Endothelial cell of umbilical vein (primary cell): ENCODE measurements at regions not wholly inside any gene's neighbourhood (a gene's known extent, or its start where the extent isn't known, plus 50 kb on each side); places are given as distances from the start of the nearest gene placed in this dataset.

Source experiments
- BruUV-seq: library from RNA; stranded (reverse); fragments of 400-500 nt; replicated peaks from 2 replicates; lab custom pipeline; 2021; lab: Mats Ljungman, UMichigan
- CTCF ChIA-PET: fragments of 300-600, 350-600 bp; sonication (Branson Sonifier 250); formaldehyde crosslinking; loops from one replicate; lab custom pipeline; 2021; ENCODE audit warnings: antibody characterized with exemption, inconsistent platforms; lab: Charles Lee
- POLR2A ChIA-PET: fragments of 300-600, 350-600 bp; sonication (Branson Sonifier 250); formaldehyde crosslinking; loops from one replicate; lab custom pipeline; 2021; ENCODE audit warnings: antibody characterized with exemption, inconsistent platforms; lab: Charles Lee
- DNase-seq: peaks from one replicate; pipeline ENCODE4 v3.0.0-alpha.2; 2011; ENCODE audit warnings: low read depth, low spot score
- FAIRE-seq: peaks from 2 replicates; lab custom pipeline; 2011; peaks lifted over from hg19 to GRCh38; lab: Jason Lieb, UNC
- H2AFZ ChIP-seq: 2 replicates; pipeline ENCODE4 v1.6.0; 2012; ENCODE audit warnings: low read depth, low read length, control low read depth, inconsistent platforms
- H3K27ac ChIP-seq: 2 replicates; pipeline ENCODE4 v1.5.1; 2011; ENCODE audit warnings: low read depth, mild to moderate bottlenecking, control low read depth, low read length, moderate library complexity; ENCODE audit not compliant: insufficient read depth
- H3K27me3 ChIP-seq, 2 experiments: 2 replicates each; pipeline versions ENCODE4 v1.6.0 to v1.6.1; 2011; ENCODE audit warnings: low read length in 2 of 2, mixed read lengths in 1 of 2; ENCODE audit not compliant: control insufficient read depth in 2 of 2, insufficient read depth in 2 of 2
- H3K36me3 ChIP-seq, 2 experiments: 2 replicates in 1 of 2; 3 replicates in 1 of 2; pipeline ENCODE4 v1.5.1; 2011; ENCODE audit warnings: low read length in 2 of 2, mild to moderate bottlenecking in 1 of 2, moderate library complexity in 1 of 2; ENCODE audit not compliant: control insufficient read depth in 2 of 2, insufficient read depth in 2 of 2; ENCODE audit errors: extremely low read depth in 1 of 2
- H3K4me1 ChIP-seq: 3 replicates; pipeline ENCODE4 v1.5.1; 2011; ENCODE audit warnings: mild to moderate bottlenecking, low read length; ENCODE audit not compliant: control insufficient read depth, insufficient read depth; ENCODE audit errors: extremely low read depth
- H3K4me2 ChIP-seq: 2 replicates; pipeline ENCODE4 v1.6.1; 2011; ENCODE audit warnings: low read length, control low read depth, mixed read lengths; ENCODE audit not compliant: insufficient read depth
- H3K4me3 ChIP-seq, 3 experiments: fragments of 200-600 bp in 1 of 3; sonication (generic), shearing (Covaris generic) in 1 of 3; replicated peaks in 1 of 3; 2 replicates each; pipeline ENCODE4 v1.5.1; 2011 to 2016; ENCODE audit warnings: control low read depth in 3 of 3, low read length in 3 of 3, mild to moderate bottlenecking in 2 of 3, inconsistent platforms in 1 of 3, low read depth in 1 of 3, moderate library complexity in 1 of 3; ENCODE audit not compliant: insufficient read depth in 1 of 3
- H3K79me2 ChIP-seq: 2 replicates; pipeline ENCODE4 v1.6.0; 2012; ENCODE audit warnings: low read length, inconsistent platforms; ENCODE audit not compliant: control insufficient read depth, insufficient read depth
- H3K9ac ChIP-seq: replicated peaks from 2 replicates; pipeline ENCODE3; 2011; ENCODE audit warnings: low read length, control low read depth; ENCODE audit not compliant: insufficient read depth; ENCODE audit errors: extremely low read depth
- H3K9me1 ChIP-seq: replicated peaks from 3 replicates; pipeline ENCODE4 v1.6.0; 2011; ENCODE audit warnings: mild to moderate bottlenecking, low read length; ENCODE audit not compliant: control insufficient read depth, insufficient read depth; ENCODE audit errors: extremely low read depth
- H3K9me3 ChIP-seq: replicated peaks from 2 replicates; pipeline ENCODE4 v1.5.1; 2012; ENCODE audit warnings: low read length, inconsistent platforms; ENCODE audit not compliant: control insufficient read depth, insufficient read depth
- H4K20me1 ChIP-seq: replicated peaks from 2 replicates; pipeline ENCODE3; 2011; ENCODE audit warnings: mild to moderate bottlenecking, low read length; ENCODE audit not compliant: control insufficient read depth, insufficient read depth; ENCODE audit errors: extremely low read depth
- EZH2 ChIP-seq: IDR thresholded peaks from 2 replicates; pipeline ENCODE4 v1.6.1; 2012; ENCODE audit warnings: borderline replicate concordance, low read depth, mild to moderate bottlenecking, moderate library complexity, low read length, inconsistent platforms; ENCODE audit not compliant: severe bottlenecking
- FOS ChIP-seq: IDR thresholded peaks from 2 replicates; pipeline ENCODE4 v1.6.1; 2011; ENCODE audit warnings: mild to moderate bottlenecking, low read length, moderate library complexity, borderline replicate concordance; ENCODE audit not compliant: insufficient read depth
- GATA2 ChIP-seq: IDR thresholded peaks from 2 replicates; pipeline ENCODE4 v1.7.0; 2011; ENCODE audit warnings: low read depth, mild to moderate bottlenecking, moderate library complexity, mixed read lengths, low read length; ENCODE audit not compliant: insufficient read length, insufficient read depth
- JUN ChIP-seq: IDR thresholded peaks from 2 replicates; pipeline ENCODE4 v1.6.1; 2011; ENCODE audit warnings: borderline replicate concordance, low read depth; ENCODE audit not compliant: insufficient read length, insufficient read depth
- MAX ChIP-seq: IDR thresholded peaks from 2 replicates; pipeline ENCODE4 v1.6.1; 2011; ENCODE audit not compliant: insufficient read depth, insufficient read length
- MYC ChIP-seq: IDR thresholded peaks from one replicate; pipeline ENCODE4 v1.6.1; 2011; ENCODE audit warnings: mild to moderate bottlenecking, low read depth, low read length
- POLR2A ChIP-seq: IDR thresholded peaks from 2 replicates; pipeline ENCODE4 v1.6.1; 2012; ENCODE audit warnings: low read depth, mild to moderate bottlenecking, control low read depth, low read length
- POLR2AphosphoS5 ChIP-seq: IDR thresholded peaks from 2 replicates; pipeline ENCODE4 v1.6.1; 2012; ENCODE audit warnings: low read depth, mild to moderate bottlenecking, control low read depth, low read length, moderate library complexity; ENCODE audit not compliant: insufficient read depth
- dilution Hi-C: fragments of 300-500 bp; cut with MboI; formaldehyde crosslinking; loops from one replicate; pipeline ENCODE4 v1.15.0; 2019; ENCODE audit warnings: low sequenced_read_pairs; ENCODE audit not compliant: extremely low pct_ligation_motif_present
- intact Hi-C: fragments of 100-400 bp; cut with micrococcal nuclease; formaldehyde crosslinking; loops from one replicate; pipeline ENCODE4 v1.10.0; 2022
- TF ChIP-seq, protein P1 (sequence below), 2 donors: IDR thresholded peaks; 1 replicate in 1 of 2; 2 replicates in 1 of 2; pipeline ENCODE4 v1.5.1; 2011; ENCODE audit warnings: low read length in 2 of 2, mild to moderate bottlenecking in 2 of 2, moderate library complexity in 2 of 2, control low read depth in 1 of 2, inconsistent platforms in 1 of 2, low read depth in 1 of 2; ENCODE audit not compliant: insufficient read depth in 1 of 2; ENCODE audit errors: extremely low read depth in 1 of 2

DNA sequence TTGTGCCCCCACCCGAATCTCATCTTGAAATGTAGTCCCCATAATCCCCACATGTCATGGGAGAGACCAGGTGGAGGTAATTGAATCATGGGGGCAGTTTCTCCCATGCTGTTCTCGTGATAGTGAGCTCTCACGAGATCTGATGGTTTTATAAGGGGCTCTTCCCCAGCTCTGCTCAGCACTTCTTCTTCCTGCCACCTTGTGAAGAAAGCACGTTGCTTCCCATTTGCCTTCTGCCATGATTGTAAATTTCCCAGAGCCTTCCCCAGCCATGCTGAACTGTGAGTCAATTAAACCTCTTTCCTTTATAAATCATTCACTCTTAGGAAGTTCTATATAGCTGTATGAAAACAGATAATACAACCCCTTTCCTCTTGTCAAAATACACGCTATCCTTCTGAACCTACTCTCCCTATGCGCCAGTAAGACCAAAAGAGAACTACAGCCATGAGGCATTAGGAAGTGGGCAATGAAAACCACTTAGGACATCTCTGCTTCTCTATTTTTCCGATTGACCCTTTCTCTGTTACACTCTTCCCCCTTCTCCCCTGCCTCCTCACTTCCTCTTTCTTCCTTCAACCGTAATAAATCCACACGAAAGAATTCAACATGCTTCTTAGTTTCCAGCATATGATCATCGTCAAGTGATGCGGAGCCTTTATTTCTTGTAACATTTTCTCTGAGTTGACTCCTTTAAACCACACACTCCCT is 101.2 kb upstream of the WDR11 start:
- TF ChIP-seq GATA2 (no peak), POLR2A (no peak), FOS (no peak), POLR2AphosphoS5 (no peak), JUN (no peak), EZH2 (no peak), MYC (no peak), MAX (no peak)
- TF ChIP-seq, protein P1, sequence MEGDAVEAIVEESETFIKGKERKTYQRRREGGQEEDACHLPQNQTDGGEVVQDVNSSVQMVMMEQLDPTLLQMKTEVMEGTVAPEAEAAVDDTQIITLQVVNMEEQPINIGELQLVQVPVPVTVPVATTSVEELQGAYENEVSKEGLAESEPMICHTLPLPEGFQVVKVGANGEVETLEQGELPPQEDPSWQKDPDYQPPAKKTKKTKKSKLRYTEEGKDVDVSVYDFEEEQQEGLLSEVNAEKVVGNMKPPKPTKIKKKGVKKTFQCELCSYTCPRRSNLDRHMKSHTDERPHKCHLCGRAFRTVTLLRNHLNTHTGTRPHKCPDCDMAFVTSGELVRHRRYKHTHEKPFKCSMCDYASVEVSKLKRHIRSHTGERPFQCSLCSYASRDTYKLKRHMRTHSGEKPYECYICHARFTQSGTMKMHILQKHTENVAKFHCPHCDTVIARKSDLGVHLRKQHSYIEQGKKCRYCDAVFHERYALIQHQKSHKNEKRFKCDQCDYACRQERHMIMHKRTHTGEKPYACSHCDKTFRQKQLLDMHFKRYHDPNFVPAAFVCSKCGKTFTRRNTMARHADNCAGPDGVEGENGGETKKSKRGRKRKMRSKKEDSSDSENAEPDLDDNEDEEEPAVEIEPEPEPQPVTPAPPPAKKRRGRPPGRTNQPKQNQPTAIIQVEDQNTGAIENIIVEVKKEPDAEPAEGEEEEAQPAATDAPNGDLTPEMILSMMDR (IDR thresholded peaks at IDR 0.05; ENCODE audit: extremely low read depth in 1 of 2, insufficient read depth in 1 of 2, low read depth in 1 of 2, low read length in 2 of 2) = no peak
- Histone ChIP-seq H3K4me1 (peaks cover 2% of the 10 kb centered on the region), H3K27me3 (no peaks in the 10 kb centered on the region), H3K9me1 (no peaks in the 10 kb centered on the region), H3K4me2 (no peak overlapping the region), H3K4me3 (no peak overlapping the region), H4K20me1 (no peaks in the 10 kb centered on the region), H3K9ac (no peak overlapping the region), H3K27ac (no peak overlapping the region), H3K9me3 (no peaks in the 10 kb centered on the region), H3K79me2 (peaks cover 11% of the 10 kb centered on the region), H2AFZ (no peak overlapping the region), H3K36me3 (no peaks in the 10 kb centered on the region)
- BruUV-seq = no TSS peak
- intact Hi-C loops (no loop called here), dilution Hi-C loops (no loop called here)
- no peak for FAIRE-seq
- CTCF ChIA-PET = interaction anchor here (1.6 kb wide), 1 partner anchor 15 kb away, joined by 3 read pairs; no protein-coding TSS in a partner anchor
- DNase-seq = no peak
- POLR2A ChIA-PET = no interaction called here
